ENCODE measurements at regions not wholly inside any gene's neighbourhood (a gene's known extent, or its start where the extent isn't known, plus 50 kb on each side); places are given as distances from the start of the nearest gene placed in this dataset.

- no peak overlapping the region for H3K27ac ChIP-seq
- H3K27me3 ChIP-seq (replicated peaks): no peaks in the 10 kb centered on the region
- DNase-seq: no peak
- in situ Hi-C loops (cut with HindIII; ENCODE audit: low pct_ligation_motif_present, low sequenced_read_pairs): no loop called here
- TF ChIP-seq, protein P1, sequence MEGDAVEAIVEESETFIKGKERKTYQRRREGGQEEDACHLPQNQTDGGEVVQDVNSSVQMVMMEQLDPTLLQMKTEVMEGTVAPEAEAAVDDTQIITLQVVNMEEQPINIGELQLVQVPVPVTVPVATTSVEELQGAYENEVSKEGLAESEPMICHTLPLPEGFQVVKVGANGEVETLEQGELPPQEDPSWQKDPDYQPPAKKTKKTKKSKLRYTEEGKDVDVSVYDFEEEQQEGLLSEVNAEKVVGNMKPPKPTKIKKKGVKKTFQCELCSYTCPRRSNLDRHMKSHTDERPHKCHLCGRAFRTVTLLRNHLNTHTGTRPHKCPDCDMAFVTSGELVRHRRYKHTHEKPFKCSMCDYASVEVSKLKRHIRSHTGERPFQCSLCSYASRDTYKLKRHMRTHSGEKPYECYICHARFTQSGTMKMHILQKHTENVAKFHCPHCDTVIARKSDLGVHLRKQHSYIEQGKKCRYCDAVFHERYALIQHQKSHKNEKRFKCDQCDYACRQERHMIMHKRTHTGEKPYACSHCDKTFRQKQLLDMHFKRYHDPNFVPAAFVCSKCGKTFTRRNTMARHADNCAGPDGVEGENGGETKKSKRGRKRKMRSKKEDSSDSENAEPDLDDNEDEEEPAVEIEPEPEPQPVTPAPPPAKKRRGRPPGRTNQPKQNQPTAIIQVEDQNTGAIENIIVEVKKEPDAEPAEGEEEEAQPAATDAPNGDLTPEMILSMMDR (IDR thresholded peaks at IDR 0.05; ENCODE audit: low read depth, low read length, missing control alignments): no peak
- H3K4me3 ChIP-seq (ENCODE audit: low read depth, low read length): no peak overlapping the region
- H3K36me3 ChIP-seq (replicated peaks): peaks cover 12% of the 10 kb centered on the region
Measured at GRCh38 chr19:5263615-5264014, 77.0 kb downstream of the PTPRS start.

DNA sequence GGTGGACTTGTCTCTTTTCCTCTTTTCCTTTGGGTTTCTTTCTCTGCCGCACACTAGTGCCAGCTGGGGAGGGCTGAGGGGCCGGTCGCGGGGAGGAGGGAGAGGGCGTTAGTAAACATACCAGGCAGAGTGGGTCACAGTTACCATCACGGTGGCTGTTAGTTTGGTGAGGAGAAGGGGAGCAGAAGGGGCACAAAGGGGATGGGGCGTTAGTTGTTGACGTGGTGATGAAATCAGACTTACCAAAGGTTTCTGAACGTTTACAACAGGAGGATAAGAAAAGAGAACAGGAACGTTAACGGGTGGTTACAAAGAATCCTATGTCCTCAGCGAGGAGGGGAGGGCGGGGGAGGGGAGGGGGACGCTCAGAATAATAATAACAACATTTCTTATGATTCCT is 77.9 kb downstream of the PTPRS start:
- in situ Hi-C loops (cut with HindIII; ENCODE audit: low pct_ligation_motif_present, low sequenced_read_pairs): no loop called here
- TF ChIP-seq, protein P1 (IDR thresholded peaks at IDR 0.05; ENCODE audit: low read depth, low read length, missing control alignments): no peak
- Histone ChIP-seq H3K27me3 (replicated peaks) (no peaks in the 10 kb centered on the region), H3K36me3 (replicated peaks) (peaks cover 18% of the 10 kb centered on the region), H3K27ac (no peak overlapping the region), H3K4me3 (ENCODE audit: low read depth, low read length) (no peak overlapping the region)
- DNase-seq: no peak

- no peak overlapping the region for H3K27ac ChIP-seq
- no peak for DNase-seq
- H3K4me3 ChIP-seq (ENCODE audit: low read depth, low read length): no peak overlapping the region
- H3K27me3 ChIP-seq (replicated peaks): no peaks in the 10 kb centered on the region
- H3K36me3 ChIP-seq (replicated peaks): peaks cover 18% of the 10 kb centered on the region
- in situ Hi-C loops (cut with HindIII; ENCODE audit: low pct_ligation_motif_present, low sequenced_read_pairs): no loop called here
- TF ChIP-seq, protein P1 (IDR thresholded peaks at IDR 0.05; ENCODE audit: low read depth, low read length, missing control alignments): no peak
Measured at GRCh38 chr19:5261156-5261890, 79.3 kb downstream of the PTPRS start.

GRCh38 chr19:5260381-5260967 is 80.1 kb downstream of the PTPRS start:
- in situ Hi-C loops (cut with HindIII; ENCODE audit: low pct_ligation_motif_present, low sequenced_read_pairs): no loop called here
- TF ChIP-seq, protein P1 (IDR thresholded peaks at IDR 0.05; ENCODE audit: low read depth, low read length, missing control alignments): no peak
- Histone ChIP-seq H3K36me3 (replicated peaks) (peaks cover 22% of the 10 kb centered on the region), H3K27me3 (replicated peaks) (no peaks in the 10 kb centered on the region), H3K27ac (no peak overlapping the region), H3K4me3 (ENCODE audit: low read depth, low read length) (no peak overlapping the region)
- no peak for DNase-seq

DNA sequence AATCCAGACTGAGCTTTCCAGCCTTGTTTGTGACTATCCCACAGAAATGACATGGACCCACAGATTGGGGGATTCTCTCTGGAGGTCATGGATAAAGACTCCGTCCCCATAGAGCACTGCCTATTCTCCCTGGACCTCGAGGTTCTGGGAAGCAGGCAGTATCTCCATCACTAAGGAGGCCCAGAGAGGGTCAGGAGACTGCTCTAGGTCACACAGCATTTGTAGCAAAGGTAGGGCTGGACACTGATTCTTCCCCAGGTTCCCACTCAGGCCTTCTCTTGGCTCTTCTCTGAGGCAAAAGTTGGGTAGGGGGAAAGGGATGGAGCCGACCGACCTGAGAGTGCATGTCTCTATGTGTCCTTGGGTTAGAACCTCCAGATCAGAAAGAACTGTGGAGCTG is 80.9 kb downstream of the PTPRS start:
- no peak overlapping the region for H3K27ac ChIP-seq
- peaks cover 25% of the 10 kb centered on the region for H3K36me3 ChIP-seq (replicated peaks)
- DNase-seq: no peak
- TF ChIP-seq, protein P1 (IDR thresholded peaks at IDR 0.05; ENCODE audit: low read depth, low read length, missing control alignments): no peak
- in situ Hi-C loops (cut with HindIII; ENCODE audit: low pct_ligation_motif_present, low sequenced_read_pairs): no loop called here
- H3K4me3 ChIP-seq (ENCODE audit: low read depth, low read length): no peak overlapping the region
- no peaks in the 10 kb centered on the region for H3K27me3 ChIP-seq (replicated peaks)
